IPS-18c (cell line): ENCODE measurements at regions not wholly inside any gene's neighbourhood (a gene's known extent, or its start where the extent isn't known, plus 50 kb on each side); places are given as distances from the start of the nearest gene placed in this dataset.
"Not testable (repeated sequence)": the region's sequence is repeated elsewhere in the genome, so short reads cannot be mapped to it uniquely, and the experiment has no call there.

Experiments
- H3K4me3 ChIP-seq: 2 replicates; pipeline ENCODE4 v1.7.0; 2013; ENCODE audit warnings: low read depth, mild to moderate bottlenecking, low read length, moderate library complexity; ENCODE audit not compliant: insufficient read depth
- H3K9me3 ChIP-seq: one replicate; pipeline ENCODE4 v1.6.1; 2013; ENCODE audit warnings: mild to moderate bottlenecking, low read length, moderate library complexity; ENCODE audit not compliant: control insufficient read depth, insufficient read depth

DNA sequence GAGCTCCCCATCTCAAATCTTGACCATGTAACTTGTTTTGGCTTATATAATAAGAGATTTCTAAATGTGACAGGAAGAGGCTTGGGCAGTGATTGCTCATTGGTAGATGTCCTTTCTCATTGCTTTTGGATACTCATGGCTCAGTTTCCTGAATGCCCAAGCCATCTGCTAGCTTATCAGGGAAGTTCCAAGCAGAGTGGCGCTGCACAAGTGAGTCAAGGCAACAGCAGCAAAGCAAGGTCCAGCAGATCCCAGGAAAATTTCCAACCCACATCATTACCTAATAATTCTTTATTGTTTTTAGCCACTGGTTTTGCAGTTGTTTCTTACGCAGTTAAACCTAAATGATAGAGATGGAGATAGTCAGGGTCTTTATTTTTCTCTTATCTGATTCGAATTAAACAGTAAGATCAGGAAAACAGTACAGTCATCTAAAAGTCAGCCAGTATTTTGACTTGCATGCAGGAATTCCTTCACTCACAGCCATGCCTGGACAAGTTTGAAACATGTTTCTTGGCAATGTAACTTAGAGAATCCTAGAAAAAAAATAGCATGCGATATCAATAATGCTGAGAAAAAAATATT lies 349.7 kb upstream of the TMEFF2 start:
- Histone ChIP-seq H3K4me3 (no peak overlapping the region), H3K9me3 (no peaks in the 10 kb centered on the region)

DNA sequence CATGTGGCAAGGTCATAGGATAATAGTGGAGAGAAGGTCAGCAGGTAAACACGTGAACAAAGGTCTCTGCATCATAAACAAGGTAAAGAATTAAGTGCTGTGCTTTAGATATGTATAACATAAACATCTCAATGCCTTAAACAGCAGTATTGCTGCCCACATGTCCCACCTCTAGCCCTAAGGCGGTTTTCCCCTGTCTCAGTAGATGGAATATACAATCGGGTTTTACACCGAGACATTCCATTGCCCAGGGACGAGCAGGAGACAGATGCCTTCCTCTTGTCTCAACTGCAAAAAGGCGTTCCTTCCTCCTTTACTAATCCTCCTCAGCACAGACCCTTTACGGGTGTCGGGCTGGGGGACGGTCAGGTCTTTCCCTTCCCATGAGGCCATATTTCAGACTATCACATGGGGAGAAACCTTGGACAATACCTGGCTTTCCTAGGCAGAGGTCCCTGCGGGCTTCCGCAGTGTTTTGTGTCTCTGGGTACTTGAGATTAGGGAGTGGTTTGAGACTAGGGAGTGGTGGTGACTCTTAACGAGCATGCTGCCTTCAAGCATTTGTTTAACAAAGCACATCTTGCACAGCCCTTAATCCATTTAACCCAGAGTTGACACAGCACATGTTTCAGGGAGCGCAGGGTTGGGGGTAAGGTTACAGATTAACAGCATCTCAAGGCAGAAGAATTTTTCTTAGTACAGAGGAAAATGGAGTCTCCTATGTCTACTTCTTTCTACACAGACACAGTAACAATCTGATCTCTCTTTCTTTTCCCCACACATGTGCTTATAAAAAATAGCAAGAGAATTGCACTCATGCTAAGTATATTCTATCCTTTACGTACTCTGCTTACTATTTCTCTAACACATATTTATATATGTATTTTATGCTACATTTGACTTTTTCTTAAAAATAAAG lies 347.7 kb upstream of the TMEFF2 start:
- H3K4me3 ChIP-seq, H3K9me3 ChIP-seq: not testable (repeated sequence)

- Histone ChIP-seq H3K9me3 (no peaks in the 10 kb centered on the region), H3K4me3 (no peak overlapping the region)
These were observed 344.6 kb upstream of the TMEFF2 start for GRCh38 chr2:192539306-192539705.

DNA sequence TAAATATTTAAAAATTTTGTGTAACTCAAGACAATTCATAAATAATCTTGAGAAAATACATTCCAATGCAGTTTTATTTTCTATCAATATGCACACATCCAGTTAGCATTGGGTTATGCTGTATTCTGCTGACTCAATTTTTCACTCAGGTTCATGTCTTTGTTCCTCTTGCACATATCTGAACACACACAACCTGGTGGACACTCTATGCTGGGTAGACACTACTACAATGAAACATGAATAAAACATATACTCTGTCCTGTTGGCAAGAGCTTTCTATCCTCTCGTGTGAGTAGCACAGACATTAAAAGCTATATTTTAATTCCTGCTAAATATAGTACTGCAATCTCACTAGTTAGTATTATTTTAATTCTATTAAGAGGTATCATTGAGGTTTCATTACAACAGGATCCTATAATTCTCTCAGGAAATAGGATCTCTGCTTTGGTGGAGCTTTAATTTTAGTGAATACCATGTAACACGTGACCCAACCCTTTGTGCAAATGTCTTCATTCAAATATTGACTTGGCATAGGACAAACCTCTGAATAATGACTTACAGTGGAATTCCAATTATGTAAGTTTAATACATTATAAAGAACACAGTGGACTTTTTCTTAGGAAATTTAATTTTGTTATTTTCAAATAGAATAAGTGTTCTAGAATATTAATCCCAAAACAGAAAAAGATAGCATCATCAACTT lies 342.3 kb upstream of the TMEFF2 start:
- Histone ChIP-seq H3K9me3 (no peaks in the 10 kb centered on the region), H3K4me3 (no peak overlapping the region)

GRCh38 chr2:192535956-192536921 lies 341.5 kb upstream of the TMEFF2 start:
- H3K4me3 ChIP-seq: no peak overlapping the region
- H3K9me3 ChIP-seq: no peaks in the 10 kb centered on the region

- Histone ChIP-seq H3K4me3 (no peak overlapping the region), H3K9me3 (no peaks in the 10 kb centered on the region)
These were observed 339.3 kb upstream of the TMEFF2 start for GRCh38 chr2:192534072-192534471.

- H3K4me3 ChIP-seq, H3K9me3 ChIP-seq: not testable (repeated sequence)
These were observed 330.0 kb upstream of the TMEFF2 start for GRCh38 chr2:192524642-192525251.

DNA sequence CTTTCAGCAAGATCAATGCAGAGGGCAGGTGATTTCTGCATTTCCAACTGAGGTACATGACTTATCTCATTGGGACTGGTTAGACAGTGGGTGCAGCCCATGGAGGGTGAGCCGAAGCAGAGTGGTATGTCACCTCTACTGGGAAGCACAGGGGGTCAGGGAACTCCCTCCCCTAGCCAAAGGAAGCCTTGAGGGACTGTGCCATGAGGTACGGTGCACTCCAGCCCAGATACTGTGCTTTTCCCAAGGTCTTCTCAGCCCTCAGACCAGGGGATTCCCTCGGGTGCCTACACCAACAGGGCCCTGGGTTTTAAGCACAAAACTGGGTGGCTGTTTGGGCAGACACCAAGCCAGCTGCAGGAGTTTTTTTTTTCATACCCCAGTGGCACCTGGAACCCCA lies 329.5 kb upstream of the TMEFF2 start:
- H3K4me3 ChIP-seq, H3K9me3 ChIP-seq: not testable (repeated sequence)

GRCh38 chr2:192515937-192516336 lies 321.2 kb upstream of the TMEFF2 start:
- no peak overlapping the region for H3K4me3 ChIP-seq
- H3K9me3 ChIP-seq: no peaks in the 10 kb centered on the region

GRCh38 chr2:192513575-192513974 lies 318.8 kb upstream of the TMEFF2 start:
- no peak overlapping the region for H3K4me3 ChIP-seq
- no peaks in the 10 kb centered on the region for H3K9me3 ChIP-seq

GRCh38 chr2:192507836-192508450 lies 313.2 kb upstream of the TMEFF2 start:
- H3K4me3 ChIP-seq: not testable (repeated sequence)

DNA sequence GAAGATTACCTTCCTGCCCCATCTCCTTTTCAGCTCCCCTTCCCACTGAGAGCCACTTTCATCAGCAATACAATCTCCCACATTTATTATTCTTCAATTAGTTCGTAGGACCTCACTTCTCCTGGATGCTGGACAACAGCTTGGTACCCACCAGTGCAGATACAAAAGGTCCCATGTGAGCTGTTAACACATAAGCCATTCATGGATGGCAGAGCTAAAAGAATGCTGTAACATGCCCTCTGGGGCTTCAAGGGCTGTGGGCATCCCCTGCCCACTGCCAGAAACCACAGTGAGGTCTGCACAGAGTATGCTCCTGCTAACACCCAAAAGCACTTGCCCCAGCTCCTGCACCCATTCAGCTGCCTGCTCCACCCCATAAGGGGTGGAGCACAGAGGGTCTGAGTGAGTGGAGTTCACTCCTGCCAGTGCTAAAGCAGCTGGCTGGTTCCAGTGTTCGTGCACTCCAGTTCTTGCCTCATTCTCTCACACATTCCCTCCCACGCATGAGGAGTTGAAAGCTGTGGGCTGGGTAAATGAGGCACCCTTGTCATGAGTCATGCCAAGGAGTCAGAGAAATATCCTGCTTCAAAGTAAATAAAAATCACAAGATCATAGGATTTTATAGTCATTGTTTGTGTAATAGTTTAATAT lies 305.9 kb upstream of the TMEFF2 start:
- H3K9me3 ChIP-seq: no peaks in the 10 kb centered on the region
- H3K4me3 ChIP-seq: no peak overlapping the region

More at GRCh38 chr2:192507836-192508450, 313.2 kb upstream of the TMEFF2 start:
- H3K9me3 ChIP-seq: not testable (repeated sequence)

DNA sequence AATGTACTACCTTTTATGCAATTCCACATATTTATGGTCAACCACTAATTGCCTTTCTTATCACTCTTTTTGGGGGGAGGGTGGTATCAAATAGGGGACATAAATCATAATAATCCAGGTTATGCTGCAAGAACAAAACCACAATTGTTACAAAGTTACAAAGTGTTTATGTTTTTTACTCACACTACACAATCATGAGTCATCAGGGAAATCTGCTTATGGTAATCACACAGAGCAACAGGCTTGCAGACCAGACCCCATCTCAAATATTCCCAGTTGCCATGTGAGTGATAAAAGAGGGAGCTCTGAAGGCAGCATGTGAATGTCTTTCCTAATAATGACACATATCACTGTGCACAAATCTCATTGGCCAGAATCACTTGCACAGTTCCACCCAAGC lies 304.7 kb upstream of the TMEFF2 start:
- H3K9me3 ChIP-seq: no peaks in the 10 kb centered on the region
- H3K4me3 ChIP-seq: no peak overlapping the region

GRCh38 chr2:192498747-192499146 lies 304.0 kb upstream of the TMEFF2 start:
- Histone ChIP-seq H3K4me3 (no peak overlapping the region), H3K9me3 (no peaks in the 10 kb centered on the region)

GRCh38 chr2:192488158-192488557 lies 293.4 kb upstream of the TMEFF2 start:
- H3K4me3 ChIP-seq, H3K9me3 ChIP-seq: not testable (repeated sequence)

GRCh38 chr2:192487636-192488035 lies 292.9 kb upstream of the TMEFF2 start:
- Histone ChIP-seq H3K9me3 (no peaks in the 10 kb centered on the region), H3K4me3 (no peak overlapping the region)
